ENCODE measurements at regions not wholly inside any gene's neighbourhood (a gene's known extent, or its start where the extent isn't known, plus 50 kb on each side); places are given as distances from the start of the nearest gene placed in this dataset.

GRCh38 chr22:48660104-48660789 lies 1167.4 kb downstream of the BRD1 start:
- H3K9me3 Mint-ChIP-seq, result peaks cover 74% of the 10 kb centered on the region
- no peak overlapping the region for H3K27ac Mint-ChIP-seq
- no peak overlapping the region for H3K4me3 Mint-ChIP-seq
- H3K4me1 Mint-ChIP-seq (ENCODE audit: low read depth), result no peaks in the 10 kb centered on the region
- H3K27me3 Mint-ChIP-seq (ENCODE audit: insufficient read depth), result no peaks in the 10 kb centered on the region
- no peak for DNase-seq
- H3K36me3 Mint-ChIP-seq (ENCODE audit: low read depth), result peaks cover 11% of the 10 kb centered on the region; the same call in 1 of the 2 replicates
- no peak for TF ChIP-seq CTCF (IDR thresholded peaks at IDR 0.05)

GRCh38 chr22:48659404-48659996 lies 1168.2 kb downstream of the BRD1 start:
- no peaks in the 10 kb centered on the region for H3K4me1 Mint-ChIP-seq (ENCODE audit: low read depth)

GRCh38 chr22:48658871-48659270 lies 1168.8 kb downstream of the BRD1 start:
- Mint-ChIP-seq H3K4me3 (no peak overlapping the region), H3K4me1 (ENCODE audit: low read depth) (no peaks in the 10 kb centered on the region), H3K27me3 (ENCODE audit: insufficient read depth) (no peaks in the 10 kb centered on the region), H3K9me3 (peaks cover 73% of the 10 kb centered on the region), H3K27ac (no peak overlapping the region), H3K36me3 (ENCODE audit: low read depth) (peaks cover 5% of the 10 kb centered on the region; the same call in 1 of the 2 replicates)
- no peak for TF ChIP-seq CTCF (IDR thresholded peaks at IDR 0.05)
- DNase-seq, result no peak

More at GRCh38 chr22:48659404-48659996, 1168.2 kb downstream of the BRD1 start:
- peaks cover 74% of the 10 kb centered on the region for H3K9me3 Mint-ChIP-seq
- H3K27me3 Mint-ChIP-seq (ENCODE audit: insufficient read depth), result no peaks in the 10 kb centered on the region
- no peak overlapping the region for H3K27ac Mint-ChIP-seq
- TF ChIP-seq CTCF (IDR thresholded peaks at IDR 0.05), result no peak
- H3K36me3 Mint-ChIP-seq (ENCODE audit: low read depth), result peaks cover 8% of the 10 kb centered on the region; the same call in 1 of the 2 replicates
- H3K4me3 Mint-ChIP-seq, result no peak overlapping the region
- DNase-seq, result no peak

GRCh38 chr22:48658246-48658645 lies 1169.4 kb downstream of the BRD1 start:
- peaks cover 5% of the 10 kb centered on the region; the same call in 1 of the 2 replicates for H3K36me3 Mint-ChIP-seq (ENCODE audit: low read depth)

DNA sequence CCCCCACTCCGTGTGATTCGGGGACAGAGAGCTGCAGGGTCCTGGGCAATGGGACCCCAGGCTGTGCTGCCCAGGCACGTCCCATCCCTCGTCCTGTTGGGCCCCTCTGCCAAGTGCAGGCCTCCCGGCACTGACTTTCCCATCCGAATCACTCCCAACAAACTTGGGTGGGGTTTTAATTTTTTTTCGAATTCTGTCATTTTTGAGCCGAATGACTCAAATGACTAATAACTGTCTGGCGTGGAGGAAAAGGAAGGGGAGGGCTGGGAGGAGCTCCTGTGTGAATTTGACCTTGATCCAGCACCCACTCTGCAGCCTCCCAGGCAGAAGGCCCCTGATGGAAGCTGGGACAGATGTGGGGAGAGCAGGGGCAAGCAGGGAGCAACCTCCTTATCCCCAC lies 1173.2 kb downstream of the BRD1 start:
- Mint-ChIP-seq H3K27ac (no peak overlapping the region), H3K9me3 (peaks cover 80% of the 10 kb centered on the region), H3K4me1 (ENCODE audit: low read depth) (no peaks in the 10 kb centered on the region), H3K27me3 (ENCODE audit: insufficient read depth) (no peaks in the 10 kb centered on the region; the same call in 1 of the 2 replicates), H3K4me3 (no peak overlapping the region), H3K36me3 (ENCODE audit: low read depth) (peaks cover 9% of the 10 kb centered on the region)
- no peak for DNase-seq
- no peak for TF ChIP-seq CTCF (IDR thresholded peaks at IDR 0.05)

More at GRCh38 chr22:48658246-48658645, 1169.4 kb downstream of the BRD1 start:
- Mint-ChIP-seq H3K9me3 (peaks cover 78% of the 10 kb centered on the region), H3K4me1 (ENCODE audit: low read depth) (no peaks in the 10 kb centered on the region), H3K27me3 (ENCODE audit: insufficient read depth) (no peaks in the 10 kb centered on the region), H3K4me3 (no peak overlapping the region), H3K27ac (no peak overlapping the region)
- no peak for DNase-seq
- no peak for TF ChIP-seq CTCF (IDR thresholded peaks at IDR 0.05)
